ENCODE measurements at regions not wholly inside any gene's neighbourhood (a gene's known extent, or its start where the extent isn't known, plus 50 kb on each side); places are given as distances from the start of the nearest gene placed in this dataset.

- DNase-seq (ENCODE audit: low read depth in 2 of 2) = no peak
Measured at GRCh38 chr11:112464949-112465348, 204.3 kb upstream of the PLET1 start.

GRCh38 chr11:112465433-112466024, 204.9 kb upstream of the PLET1 start:
- no peak for DNase-seq (ENCODE audit: low read depth in 2 of 2)

GRCh38 chr11:112467721-112468120, 207.1 kb upstream of the PLET1 start:
- no peak for DNase-seq (ENCODE audit: low read depth in 2 of 2)

GRCh38 chr11:112469376-112469775, 208.7 kb upstream of the PLET1 start:
- no peak for DNase-seq (ENCODE audit: low read depth in 2 of 2)

GRCh38 chr11:112470355-112470754, 209.7 kb upstream of the PLET1 start:
- no peak for DNase-seq (ENCODE audit: low read depth in 2 of 2)

- DNase-seq (ENCODE audit: low read depth in 2 of 2) = no peak
Measured at GRCh38 chr11:112471731-112472130, 211.1 kb upstream of the PLET1 start.

GRCh38 chr11:112477152-112477551, 216.5 kb upstream of the PLET1 start:
- DNase-seq (ENCODE audit: low read depth in 2 of 2) = no peak

- DNase-seq (ENCODE audit: low read depth in 2 of 2) = no peak
Measured at GRCh38 chr11:112477581-112478317, 217.1 kb upstream of the PLET1 start.

- DNase-seq (ENCODE audit: low read depth in 2 of 2) = no peak
Measured at GRCh38 chr11:112478806-112479205, 218.1 kb upstream of the PLET1 start.

GRCh38 chr11:112481431-112481830, 220.8 kb upstream of the PLET1 start:
- DNase-seq (ENCODE audit: low read depth in 2 of 2) = no peak

GRCh38 chr11:112481893-112482292, 221.2 kb upstream of the PLET1 start:
- no peak for DNase-seq (ENCODE audit: low read depth in 2 of 2)

GRCh38 chr11:112485280-112485679, 224.6 kb upstream of the PLET1 start:
- DNase-seq (ENCODE audit: low read depth in 2 of 2) = no peak

- no peak for DNase-seq (ENCODE audit: low read depth in 2 of 2)
Measured at GRCh38 chr11:112497826-112498225, 237.2 kb upstream of the PLET1 start.

GRCh38 chr11:112498701-112499100, 238.0 kb upstream of the PLET1 start:
- no peak for DNase-seq (ENCODE audit: low read depth in 2 of 2)

- no peak for DNase-seq (ENCODE audit: low read depth in 2 of 2)
Measured at GRCh38 chr11:112499153-112499880, 238.7 kb upstream of the PLET1 start.

- DNase-seq (ENCODE audit: low read depth in 2 of 2) = no peak
Measured at GRCh38 chr11:112499881-112500204, 239.2 kb upstream of the PLET1 start.

GRCh38 chr11:112503410-112503809, 242.8 kb upstream of the PLET1 start:
- no peak for DNase-seq (ENCODE audit: low read depth in 2 of 2)

- DNase-seq (ENCODE audit: low read depth in 2 of 2) = no peak
Measured at GRCh38 chr11:112504056-112504455, 243.4 kb upstream of the PLET1 start.

GRCh38 chr11:112506852-112507251, 246.2 kb upstream of the PLET1 start:
- DNase-seq (ENCODE audit: low read depth in 2 of 2) = no peak

GRCh38 chr11:112507281-112507680, 246.6 kb upstream of the PLET1 start:
- DNase-seq (ENCODE audit: low read depth in 2 of 2) = no peak

GRCh38 chr11:112508750-112509149, 248.1 kb upstream of the PLET1 start:
- DNase-seq (ENCODE audit: low read depth in 2 of 2) = no peak

- no peak for DNase-seq (ENCODE audit: low read depth in 2 of 2)
Measured at GRCh38 chr11:112509300-112509699, 248.6 kb upstream of the PLET1 start.

GRCh38 chr11:112511271-112511670, 250.6 kb upstream of the PLET1 start:
- DNase-seq (ENCODE audit: low read depth in 2 of 2) = no peak
